ENCODE measurements at regions not wholly inside any gene's neighbourhood (a gene's known extent, or its start where the extent isn't known, plus 50 kb on each side); places are given as distances from the start of the nearest gene placed in this dataset.

GRCh38 chr13:29923554-29924481 lies 73.4 kb upstream of the UBL3 start:
- peak; percentile 63 for DNase-seq

- no peak for DNase-seq
These were observed 72.5 kb upstream of the UBL3 start for GRCh38 chr13:29922896-29923295.

- no peak for DNase-seq
These were observed 71.9 kb upstream of the UBL3 start for GRCh38 chr13:29922281-29922821.

GRCh38 chr13:29921542-29921941 lies 71.1 kb upstream of the UBL3 start:
- DNase-seq = no peak

- DNase-seq = no peak
These were observed 69.7 kb upstream of the UBL3 start for GRCh38 chr13:29920025-29920643.

- DNase-seq = no peak
These were observed 68.4 kb upstream of the UBL3 start for GRCh38 chr13:29918845-29919244.

GRCh38 chr13:29917650-29918049 lies 67.2 kb upstream of the UBL3 start:
- no peak for DNase-seq

GRCh38 chr13:29914581-29914980 lies 64.2 kb upstream of the UBL3 start:
- no peak for DNase-seq

GRCh38 chr13:29911781-29912418 lies 61.5 kb upstream of the UBL3 start:
- DNase-seq = no peak

- DNase-seq = no peak
These were observed 59.7 kb upstream of the UBL3 start for GRCh38 chr13:29909975-29910674.

GRCh38 chr13:29909081-29909730 lies 58.8 kb upstream of the UBL3 start:
- no peak for DNase-seq

GRCh38 chr13:29908416-29909080 lies 58.1 kb upstream of the UBL3 start:
- no peak for DNase-seq

GRCh38 chr13:29907670-29908069 lies 57.3 kb upstream of the UBL3 start:
- no peak for DNase-seq

GRCh38 chr13:29906432-29907011 lies 56.1 kb upstream of the UBL3 start:
- no peak for DNase-seq

GRCh38 chr13:29905845-29906244 lies 55.4 kb upstream of the UBL3 start:
- no peak for DNase-seq

- no peak for DNase-seq
These were observed 53.6 kb upstream of the UBL3 start for GRCh38 chr13:29903996-29904395.

GRCh38 chr13:29903543-29903942 lies 53.1 kb upstream of the UBL3 start:
- DNase-seq = no peak

GRCh38 chr13:29902632-29903305 lies 52.4 kb upstream of the UBL3 start:
- DNase-seq = no peak

GRCh38 chr13:29901710-29902631 lies 51.6 kb upstream of the UBL3 start:
- DNase-seq = peak; percentile 14
